Activated CD4-positive, alpha-beta T cell treated with anti-CD3 and anti-CD28 coated beads for 24 hours (primary cell): ENCODE measurements at regions not wholly inside any gene's neighbourhood (a gene's known extent, or its start where the extent isn't known, plus 50 kb on each side); places are given as distances from the start of the nearest gene placed in this dataset.
"Not testable (repeated sequence)": the region's sequence is repeated elsewhere in the genome, so short reads cannot be mapped to it uniquely, and the experiment has no call there.

Source experiments
- DNase-seq, 2 donors: peaks; one replicate each; pipeline ENCODE4 v3.0.0-alpha.2; 2020; ENCODE audit warnings: low read depth in 2 of 2

DNA sequence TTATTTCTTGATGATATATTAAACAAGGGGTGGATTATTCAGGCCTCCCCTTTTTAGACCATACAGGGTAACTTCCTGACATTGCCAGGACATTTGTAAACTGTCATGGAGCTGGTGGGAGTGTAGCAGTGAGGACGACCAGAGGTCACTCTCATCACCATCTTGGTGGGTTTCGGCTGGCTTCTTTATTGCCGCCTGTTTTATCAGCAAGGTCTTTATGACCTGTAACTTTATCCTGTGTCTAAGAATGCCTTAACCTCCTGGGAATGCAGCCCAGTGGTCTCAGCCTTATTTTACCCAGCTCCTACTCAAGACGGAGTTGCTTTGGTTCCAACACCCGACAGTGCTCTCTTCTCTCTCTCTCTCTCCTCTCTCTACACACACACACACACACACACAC is 221.9 kb downstream of the C16orf95 start:
- no peak for DNase-seq

DNA sequence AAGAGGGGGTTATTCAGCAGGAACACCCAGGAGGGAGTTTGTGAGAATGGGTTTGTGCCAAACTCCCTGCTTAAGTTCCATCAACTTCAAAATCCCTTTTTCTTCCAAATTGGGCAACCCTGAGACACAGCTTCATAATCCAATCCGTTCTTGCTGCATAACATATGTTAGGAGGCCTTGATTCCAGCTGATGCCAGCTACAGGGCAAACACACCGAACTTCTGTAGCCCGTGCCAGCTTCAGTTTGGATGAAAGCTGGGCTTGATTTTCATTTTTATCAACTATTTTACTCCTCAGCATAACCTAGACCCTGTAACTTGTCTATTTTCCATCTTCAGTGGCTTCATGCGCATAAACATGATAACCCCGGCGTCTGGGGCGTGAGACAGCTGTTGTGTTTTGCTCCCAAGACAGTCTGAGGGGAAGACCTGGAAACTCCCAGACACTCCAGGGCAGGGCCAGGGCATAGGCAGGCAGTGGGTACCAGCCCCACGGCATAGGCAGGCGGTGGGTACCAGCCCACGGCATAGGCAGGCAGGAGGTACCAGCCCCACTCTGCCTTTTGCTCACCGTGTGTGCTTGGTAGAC is 220.4 kb downstream of the C16orf95 start:
- DNase-seq, result no peak

DNA sequence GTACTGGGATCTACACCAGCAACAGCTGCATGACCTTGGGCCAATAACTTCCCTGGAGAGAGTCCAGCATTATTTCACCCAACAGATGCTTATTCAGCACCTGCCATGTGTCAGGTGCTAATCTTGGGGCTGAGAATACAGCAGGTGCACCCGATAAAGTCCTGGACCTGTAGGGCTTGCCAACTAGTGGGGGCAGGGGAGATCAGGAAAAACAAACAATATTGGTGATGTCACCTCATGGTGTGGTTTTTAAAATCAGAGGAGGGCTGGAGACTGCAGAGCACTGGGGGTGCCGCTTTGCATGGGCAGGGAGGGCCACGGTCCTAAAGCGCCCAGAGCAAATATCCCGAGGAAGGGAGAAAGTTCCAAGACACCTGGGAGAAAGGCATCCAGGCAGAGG is 218.8 kb downstream of the C16orf95 start:
- DNase-seq, result no peak

DNA sequence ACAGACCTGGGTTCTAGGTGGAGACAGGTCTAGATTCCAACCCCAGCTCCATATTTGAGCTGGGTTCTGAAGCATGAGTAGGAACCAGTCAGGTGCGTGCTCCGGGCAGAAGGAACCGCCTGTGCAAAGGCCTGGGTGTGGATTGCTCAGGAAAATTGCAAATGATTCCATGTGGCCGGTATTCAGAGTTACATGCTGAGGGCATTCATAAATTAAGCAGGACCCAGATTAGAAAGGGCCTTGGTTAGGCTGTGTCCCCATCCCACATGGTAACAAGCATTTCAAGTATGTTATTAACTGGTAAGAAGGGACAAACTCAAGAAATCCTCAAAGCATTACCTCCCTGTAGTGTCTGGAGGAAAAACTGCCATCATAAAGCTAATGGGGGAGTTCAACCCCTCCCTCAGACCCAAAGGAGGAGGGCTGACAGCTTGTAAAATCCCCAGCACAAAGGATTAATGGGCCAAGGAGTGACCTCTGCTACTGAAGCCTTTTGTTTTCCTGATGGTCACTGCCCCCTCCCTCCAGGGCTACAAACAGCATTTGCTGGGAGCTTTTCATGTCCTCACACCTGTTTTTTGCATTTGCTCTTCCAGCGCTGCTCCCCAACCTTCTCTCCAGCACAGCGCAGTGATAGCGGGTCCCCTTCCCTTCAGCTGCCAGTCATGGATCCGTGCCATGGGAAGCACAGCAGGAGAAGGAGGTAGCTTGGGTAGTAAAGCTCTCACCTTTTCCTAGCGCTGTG is 218.0 kb downstream of the C16orf95 start:
- no peak for DNase-seq

DNA sequence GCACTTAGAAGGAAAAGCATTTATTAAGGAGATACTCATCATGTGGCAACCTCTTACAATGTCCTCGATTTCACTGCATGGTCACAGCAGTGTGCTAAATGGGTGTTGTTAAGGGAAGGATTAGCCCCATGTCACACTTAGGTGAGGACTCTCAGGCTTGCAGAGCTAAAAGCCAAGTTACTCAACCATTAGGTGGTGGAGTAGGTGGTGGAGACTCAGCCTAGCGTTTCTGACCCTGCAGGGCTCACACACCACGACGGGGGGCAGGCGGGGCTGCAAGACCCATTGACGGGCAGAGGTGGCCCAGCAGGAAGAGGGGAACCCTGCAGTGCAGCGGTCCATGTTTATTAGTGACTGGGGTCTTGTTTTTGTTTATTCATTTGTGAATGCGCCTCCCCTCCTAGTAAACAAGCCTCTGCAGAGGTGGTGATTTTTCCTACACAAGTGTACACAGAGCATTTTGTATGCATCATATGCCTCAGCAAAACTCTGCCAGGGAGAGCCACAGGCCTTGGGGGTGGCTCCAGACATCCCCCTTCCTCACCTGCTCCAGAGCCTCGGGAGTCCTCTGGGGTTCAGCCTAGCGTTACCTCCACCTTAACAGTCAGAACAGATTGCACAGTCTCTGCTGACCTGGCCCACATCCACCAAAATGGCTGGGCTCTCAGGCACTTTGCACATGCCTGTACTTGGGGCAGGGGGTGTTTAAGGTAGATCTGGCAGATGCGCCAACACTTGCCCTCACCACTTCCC is 216.7 kb downstream of the C16orf95 start:
- DNase-seq, result no peak

DNA sequence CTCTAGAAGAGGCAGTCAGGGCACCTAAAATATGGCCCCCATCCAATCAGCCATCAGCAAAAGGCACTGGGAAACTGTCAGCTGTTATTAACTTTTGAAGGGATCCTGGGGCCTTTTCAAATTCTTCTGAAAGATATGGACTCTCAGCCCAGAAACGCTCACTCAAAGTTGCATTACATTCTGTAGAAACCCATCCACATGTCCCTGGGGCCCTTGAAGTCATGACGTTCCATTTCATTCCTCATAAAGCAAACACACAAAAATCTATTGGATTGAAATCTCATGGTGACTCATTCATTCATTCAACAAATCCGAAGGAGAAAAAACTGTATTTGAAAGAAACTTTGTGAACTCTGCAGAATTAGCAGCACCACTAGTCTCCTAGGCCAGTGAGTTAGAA is 215.3 kb downstream of the C16orf95 start:
- no peak for DNase-seq

DNA sequence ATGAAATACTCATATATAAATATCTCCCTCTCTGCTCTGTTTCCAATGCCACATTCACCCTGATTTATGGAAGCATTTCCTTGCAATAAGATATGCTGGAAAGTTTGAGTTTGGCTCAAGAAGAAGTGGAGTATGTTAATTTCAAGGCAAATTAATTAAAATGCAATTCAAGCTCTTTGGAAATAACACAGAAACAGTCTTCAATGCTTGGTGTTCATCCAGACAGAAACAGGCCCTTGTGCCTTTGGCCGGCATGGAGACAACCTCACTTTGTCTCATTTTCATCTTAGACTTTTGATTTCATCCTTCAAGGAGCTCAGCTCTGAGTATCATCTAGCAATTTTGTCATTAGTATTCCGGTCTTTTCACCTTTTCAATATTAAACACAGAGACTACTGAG is 210.0 kb downstream of the C16orf95 start:
- no peak for DNase-seq

DNA sequence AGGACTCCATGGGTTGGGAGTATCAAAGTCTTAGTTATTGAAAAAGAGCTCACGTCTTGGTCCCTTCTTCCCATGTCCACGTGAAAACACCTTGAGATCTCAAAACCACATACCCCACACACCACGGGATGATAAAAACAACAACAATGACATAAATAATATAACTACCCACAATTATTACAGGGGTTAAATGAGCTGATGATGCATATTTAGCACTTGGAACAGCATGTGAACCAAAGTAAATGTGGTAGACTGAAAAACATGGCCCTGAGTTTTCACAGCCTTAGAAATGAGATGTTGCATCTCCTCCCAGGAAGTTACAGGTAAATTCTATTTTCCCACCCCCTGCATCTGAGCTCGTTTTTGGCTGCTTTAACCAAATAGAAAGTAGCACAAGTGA is 208.9 kb downstream of the C16orf95 start:
- no peak for DNase-seq

DNA sequence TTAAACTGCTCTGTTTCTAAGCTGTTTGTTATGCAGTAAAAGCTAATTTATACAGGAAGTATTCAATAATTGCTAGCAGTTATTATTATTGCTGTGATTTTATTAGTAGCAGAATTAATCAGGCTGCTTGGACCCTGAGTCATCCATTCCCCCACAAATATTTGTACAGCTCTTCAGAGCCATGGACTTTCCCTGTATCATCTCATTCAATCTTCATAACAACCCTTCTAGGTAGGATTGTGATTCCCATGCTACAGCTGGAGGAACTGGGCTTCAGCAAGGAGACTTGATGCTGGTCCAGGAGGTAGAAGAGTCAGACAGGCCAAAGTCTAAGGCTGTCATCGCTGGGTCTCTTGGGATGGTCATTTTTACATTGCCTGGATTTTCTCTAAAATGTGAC is 208.3 kb downstream of the C16orf95 start:
- DNase-seq, result no peak

DNA sequence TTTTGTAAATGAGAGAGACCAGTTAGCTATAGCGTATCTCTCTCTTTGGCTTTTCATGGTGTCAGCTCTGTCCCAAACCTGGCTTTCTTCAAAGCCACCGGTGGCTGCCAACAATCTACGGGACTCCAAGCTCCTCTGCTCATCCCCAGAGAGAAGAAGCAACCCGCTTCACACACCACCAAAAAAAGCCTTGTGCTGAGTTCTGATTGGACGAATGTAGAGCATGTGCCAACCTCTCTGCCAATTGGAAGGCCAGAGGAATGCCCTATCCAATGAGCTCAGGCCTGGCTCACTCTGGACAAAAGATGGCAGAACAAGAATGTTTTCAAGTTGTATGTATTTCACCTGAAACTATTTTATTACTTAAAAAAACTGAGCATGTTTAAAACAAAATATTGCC is 202.4 kb downstream of the C16orf95 start:
- no peak for DNase-seq

DNA sequence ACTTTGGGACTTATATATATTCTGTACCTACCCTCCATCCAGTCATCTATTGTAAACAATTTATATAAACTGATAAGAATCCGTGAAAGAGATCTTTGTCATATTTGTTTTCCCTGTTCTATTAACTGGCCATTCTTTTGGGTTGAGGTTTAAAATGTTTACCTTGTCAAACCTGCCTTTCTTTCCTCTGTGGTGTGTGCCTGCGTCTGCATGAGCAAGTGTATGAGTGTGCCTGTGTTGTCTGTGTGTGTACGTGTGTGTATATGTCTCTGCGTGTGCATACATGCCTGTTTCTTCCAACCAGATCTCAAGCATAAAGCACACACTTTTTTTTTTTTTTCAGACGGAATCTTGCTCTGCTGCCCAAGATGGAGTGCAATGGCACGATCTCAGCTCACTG is 201.5 kb downstream of the C16orf95 start:
- no peak for DNase-seq

DNA sequence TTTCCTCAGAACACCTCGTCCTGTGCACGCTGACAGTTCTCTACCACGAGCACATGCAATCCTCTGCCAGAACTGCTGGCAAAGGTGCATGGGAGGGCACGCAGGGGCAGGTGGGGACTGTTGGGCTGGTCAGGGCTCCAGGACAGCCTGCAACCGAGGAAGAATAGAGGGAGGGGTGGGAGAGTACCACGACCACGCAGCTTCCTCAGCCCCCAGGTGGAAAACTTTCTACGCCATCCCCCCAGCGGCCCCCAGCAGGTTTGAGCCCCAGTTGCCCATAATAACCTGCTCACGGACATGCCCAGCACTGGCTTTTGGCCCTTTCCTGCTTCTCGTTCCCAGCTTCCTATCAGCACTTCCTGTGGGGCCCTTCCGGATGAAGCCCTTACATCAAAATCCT is 199.3 kb downstream of the C16orf95 start:
- DNase-seq, result no peak

DNA sequence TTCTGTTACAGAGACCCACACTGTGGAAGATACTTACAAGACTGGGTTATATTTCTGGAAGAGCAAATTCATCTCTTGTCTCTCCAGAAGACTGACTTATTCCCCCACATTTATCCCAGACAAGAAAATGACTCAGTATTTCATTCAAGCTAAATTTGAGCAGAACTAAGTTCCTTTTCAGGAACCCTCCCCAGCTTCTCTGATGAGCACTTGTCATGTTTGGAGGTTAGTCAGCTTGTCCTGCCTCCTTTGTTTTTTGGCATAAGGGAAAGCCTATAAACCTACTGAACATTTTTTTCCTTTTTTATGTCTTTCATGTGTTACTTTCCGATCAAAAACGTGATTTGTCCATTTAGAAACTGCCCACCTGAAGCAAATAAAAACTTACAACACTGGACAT is 198.0 kb downstream of the C16orf95 start:
- DNase-seq, result no peak

DNA sequence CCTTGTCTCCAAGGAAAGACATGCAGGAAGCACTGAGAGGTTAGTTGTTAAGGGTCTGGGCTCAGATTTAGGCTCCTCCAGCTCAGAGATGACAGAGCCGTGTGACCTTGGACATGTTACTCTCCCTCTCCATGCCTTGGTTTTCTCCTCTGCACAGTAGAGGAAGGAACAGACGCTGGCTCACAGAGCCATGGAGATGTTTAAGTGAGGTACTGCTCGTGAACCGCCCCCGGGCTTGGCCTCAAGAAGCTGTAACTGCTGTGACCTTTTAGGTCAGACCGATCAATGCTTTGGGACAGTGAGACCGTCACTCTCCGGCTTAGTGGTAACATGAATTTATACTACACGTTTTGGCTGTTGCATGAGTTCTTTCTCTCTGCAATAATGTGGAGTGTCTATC is 197.4 kb downstream of the C16orf95 start:
- no peak for DNase-seq

DNA sequence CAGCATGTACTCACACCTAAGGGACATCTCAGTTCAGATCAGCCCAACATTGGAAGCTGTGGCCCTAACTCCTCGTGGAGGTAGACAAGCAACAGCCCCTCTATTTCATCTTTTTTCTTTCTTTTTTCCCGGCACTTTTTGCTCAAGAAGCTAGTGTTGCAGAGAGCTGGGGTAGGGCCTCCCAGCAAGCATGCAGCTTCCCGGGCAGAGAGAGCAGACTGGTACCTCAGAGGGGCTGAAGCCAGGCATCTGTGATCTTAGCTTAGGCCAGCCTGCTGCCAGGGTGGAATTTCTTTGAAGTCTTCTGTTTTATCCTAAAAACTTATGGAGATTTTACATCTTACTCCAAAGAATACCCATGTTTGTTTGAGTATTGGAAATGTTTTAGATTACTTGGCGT is 195.4 kb downstream of the C16orf95 start:
- no peak for DNase-seq

DNA sequence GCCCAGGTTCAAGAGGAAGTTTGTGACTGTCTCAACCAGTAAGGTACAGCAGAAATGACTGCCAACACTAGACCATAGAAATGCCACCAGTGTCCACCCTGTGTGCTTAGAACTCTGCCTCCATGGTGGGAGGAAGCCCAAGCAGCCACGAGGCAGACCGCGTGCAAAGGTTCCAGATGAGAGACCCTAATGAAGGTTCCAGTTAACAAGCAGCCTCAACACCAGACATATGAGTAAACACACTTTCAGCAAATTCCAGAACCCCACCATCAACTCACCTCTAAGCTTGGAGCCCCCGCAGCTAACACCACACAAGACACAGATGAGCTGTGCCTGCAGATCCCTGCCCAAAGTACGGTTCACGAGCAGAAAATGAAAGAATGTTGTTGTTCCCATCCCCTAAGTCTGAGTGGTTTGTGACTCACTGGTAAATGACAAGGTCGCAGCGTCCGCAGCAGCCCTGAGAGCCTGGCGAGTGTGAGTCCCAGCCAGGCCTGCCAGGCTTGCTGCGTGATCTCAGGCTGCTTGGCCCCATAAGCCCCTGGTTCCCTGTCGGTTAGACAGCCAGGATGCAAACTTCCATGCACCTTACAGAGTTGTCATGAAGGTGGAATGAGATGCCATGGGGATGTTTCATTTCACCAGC is 193.7 kb downstream of the C16orf95 start:
- DNase-seq, result no peak

DNA sequence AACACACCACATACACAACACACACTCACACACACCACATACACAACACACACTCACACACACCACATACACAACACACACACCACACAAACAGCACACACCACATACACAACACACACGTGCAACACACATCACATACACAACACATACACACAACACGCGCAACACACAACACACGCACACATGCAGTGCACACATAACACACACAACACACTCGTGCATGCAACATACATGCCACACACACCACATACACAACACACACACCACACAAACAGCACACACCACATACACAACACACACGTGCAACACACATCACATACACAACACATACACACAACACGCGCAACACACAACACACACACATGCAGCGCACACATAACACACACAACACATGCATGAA is 192.8 kb downstream of the C16orf95 start:
- DNase-seq, result not testable (repeated sequence)

DNA sequence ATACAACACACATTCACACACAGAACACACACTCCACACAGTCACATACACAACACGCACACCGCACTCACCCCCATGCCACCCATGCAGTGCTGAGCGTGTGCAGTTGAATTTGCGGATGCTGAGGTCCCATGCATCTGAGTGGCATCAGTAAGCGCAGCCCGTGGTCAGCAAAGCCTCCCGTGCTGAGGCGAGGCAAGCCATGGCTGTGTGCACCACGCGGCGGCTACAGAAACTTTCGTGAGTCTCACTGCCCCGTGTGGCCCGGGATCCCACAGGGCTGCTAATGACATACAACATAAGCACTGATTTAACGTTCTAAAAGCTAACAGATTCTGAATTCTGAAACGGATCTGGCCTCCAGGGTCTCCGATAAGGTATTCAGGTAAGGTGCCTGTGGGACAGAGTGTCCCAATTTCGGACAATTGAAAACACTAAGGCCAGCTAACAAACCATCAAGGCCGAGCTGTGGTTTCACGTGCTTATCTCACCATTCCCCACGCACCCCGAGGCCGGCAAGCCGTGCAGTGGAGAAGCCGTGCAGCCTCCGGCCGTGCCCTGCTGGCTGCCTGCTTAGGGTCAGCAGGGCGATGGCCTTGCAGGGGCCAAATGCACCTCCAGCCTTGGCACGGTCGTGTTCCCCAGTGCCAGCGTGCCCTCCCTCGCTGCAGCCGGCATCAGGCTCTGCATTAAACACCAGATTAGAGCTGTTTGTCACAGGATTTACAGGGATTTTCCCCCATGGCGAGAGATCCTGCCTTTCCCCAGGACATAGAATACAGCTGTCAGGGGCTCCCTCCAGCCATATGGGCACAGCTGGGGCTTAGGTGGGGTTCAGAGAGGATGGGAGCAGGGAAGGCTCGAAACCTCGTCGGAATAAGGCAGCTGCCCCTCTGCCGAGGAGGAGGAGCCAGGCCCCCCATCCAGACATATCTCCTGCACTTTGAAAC is 191.7 kb downstream of the C16orf95 start:
- DNase-seq, result no peak

DNA sequence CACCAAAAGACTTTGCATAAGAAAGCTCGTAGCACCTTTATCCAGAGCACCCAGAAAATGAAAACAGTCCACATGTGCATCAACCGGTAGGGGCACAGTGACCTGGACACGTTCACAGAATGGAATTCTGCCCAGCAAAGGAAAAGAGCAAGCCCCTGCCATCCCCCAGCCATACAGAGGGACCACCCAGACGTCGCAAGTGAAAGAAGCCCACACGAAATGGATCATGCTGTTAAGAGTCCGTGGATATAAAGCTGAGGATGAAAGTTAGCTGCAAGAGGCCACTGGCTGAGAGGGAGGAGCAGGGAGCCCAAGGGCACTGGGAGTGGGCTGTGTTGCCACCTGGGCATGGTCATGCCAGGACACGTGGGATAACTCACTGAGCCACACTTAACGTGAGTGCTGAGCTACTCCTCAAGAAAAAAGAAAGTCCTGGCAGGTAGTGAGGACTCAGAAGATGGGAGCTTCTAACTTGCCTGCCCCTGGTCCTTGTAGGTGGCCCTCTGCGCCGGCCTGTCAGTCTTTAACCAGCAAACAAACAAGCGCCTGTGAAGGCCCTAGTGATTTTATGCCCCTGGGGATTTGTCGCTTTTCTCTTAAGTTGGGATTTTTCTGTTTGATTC is 190.7 kb downstream of the C16orf95 start:
- DNase-seq, result no peak

DNA sequence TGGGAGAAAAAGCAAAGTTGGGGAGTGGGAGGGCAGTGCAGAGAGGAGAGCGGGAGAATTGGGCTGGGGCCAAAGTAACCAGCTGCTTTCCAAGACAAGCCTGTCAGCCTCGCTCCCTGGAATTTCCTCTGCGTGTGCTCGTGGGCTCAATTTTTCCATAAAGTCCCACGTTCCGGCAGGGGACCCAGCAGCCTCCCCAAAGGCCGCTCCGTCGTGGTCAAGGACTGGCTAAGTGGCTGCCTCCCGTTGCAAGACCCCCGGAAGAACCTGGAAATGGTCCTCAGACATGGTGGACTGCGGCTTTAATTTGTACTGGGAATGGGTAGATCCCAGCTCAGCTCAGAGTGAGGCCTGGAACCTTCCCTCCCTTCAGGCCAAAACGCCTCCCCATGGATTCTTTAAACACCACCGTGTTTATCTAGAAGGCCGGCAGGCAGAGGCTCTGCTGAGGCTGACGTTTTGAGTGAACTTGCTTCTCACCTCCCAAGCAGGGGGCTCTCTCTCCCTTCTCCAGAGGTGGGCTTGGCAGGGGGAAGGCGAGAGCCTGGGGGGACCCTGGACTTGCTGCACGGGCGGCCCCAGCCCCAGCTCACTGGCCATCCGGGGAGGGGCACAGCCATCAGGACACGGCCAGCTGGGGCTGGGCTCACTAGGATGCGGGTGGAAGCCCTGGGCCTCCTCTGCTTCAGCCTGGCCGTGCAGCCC is 190.0 kb downstream of the C16orf95 start:
- no peak for DNase-seq
